ENCODE measurements at regions not wholly inside any gene's neighbourhood (a gene's known extent, or its start where the extent isn't known, plus 50 kb on each side); places are given as distances from the start of the nearest gene placed in this dataset.

DNA sequence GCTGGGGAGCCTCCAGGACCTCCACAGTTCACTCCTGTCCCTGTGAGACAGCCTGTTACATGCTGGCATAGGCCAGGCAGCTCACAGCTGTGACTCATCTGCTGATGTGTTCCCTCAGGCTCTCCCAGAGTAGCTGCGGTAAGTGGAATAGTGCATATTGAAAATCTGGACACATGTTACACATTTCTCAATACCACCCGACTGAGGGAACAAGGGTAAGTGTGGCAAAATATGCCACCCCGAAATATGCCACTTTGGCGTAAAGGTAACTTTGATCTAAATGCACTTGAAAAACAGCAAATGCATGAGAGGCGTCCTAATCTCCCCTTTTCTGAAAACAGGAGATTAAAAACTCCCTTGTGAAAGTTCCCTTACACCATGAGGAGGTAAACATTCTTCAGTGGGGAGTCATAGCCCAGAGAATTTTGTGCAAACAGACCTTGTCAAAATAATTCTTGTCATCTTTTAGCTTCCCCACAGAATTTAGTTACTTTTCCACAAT, 557.9 kb downstream of the CCDC85A start:
- TF ChIP-seq, protein P1, sequence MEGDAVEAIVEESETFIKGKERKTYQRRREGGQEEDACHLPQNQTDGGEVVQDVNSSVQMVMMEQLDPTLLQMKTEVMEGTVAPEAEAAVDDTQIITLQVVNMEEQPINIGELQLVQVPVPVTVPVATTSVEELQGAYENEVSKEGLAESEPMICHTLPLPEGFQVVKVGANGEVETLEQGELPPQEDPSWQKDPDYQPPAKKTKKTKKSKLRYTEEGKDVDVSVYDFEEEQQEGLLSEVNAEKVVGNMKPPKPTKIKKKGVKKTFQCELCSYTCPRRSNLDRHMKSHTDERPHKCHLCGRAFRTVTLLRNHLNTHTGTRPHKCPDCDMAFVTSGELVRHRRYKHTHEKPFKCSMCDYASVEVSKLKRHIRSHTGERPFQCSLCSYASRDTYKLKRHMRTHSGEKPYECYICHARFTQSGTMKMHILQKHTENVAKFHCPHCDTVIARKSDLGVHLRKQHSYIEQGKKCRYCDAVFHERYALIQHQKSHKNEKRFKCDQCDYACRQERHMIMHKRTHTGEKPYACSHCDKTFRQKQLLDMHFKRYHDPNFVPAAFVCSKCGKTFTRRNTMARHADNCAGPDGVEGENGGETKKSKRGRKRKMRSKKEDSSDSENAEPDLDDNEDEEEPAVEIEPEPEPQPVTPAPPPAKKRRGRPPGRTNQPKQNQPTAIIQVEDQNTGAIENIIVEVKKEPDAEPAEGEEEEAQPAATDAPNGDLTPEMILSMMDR (IDR thresholded peaks at IDR 0.05), result no peak

DNA sequence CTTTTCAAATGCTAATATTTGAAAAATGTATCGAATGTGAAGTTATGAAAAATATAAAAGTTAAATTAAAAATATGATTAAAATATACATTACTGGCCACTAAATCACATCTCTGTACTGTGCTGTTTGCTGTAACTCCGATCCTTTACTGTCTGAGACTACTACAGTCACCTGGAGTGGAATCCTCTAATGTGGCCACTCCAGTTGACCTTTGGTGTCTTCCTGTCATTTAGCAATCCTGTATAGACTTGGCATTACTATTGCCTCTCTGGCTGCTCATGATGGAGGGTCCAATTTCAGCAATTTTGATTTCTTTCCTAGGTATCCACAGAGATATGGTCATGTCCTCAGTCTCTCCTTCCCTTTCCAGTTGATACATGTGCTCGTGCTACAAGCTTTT, 560.0 kb downstream of the CCDC85A start:
- DNase-seq, result no peak
- Histone ChIP-seq H3K4me3 (no peak overlapping the region), H3K4me1 (no peaks in the 10 kb centered on the region), H3K27me3 (ENCODE audit: insufficient read depth in 3 of 3, low read length in 2 of 3) (no peaks in the 10 kb centered on the region), H3K9me3 (no peaks in the 10 kb centered on the region), H3K36me3 (ENCODE audit: insufficient read depth in 1 of 2, low read depth in 1 of 2) (no peaks in the 10 kb centered on the region), H3K27ac (no peak overlapping the region)
- intact Hi-C loops (cut with DNase I), result no loop called here
- TF ChIP-seq, protein P1 (IDR thresholded peaks at IDR 0.05), result no peak
- 85 to 89% (median 89%) methylated on average over 3 of the region's 3 CpGs for WGBS, 3 donors
- ATAC-seq, result no peak

More for the DNA sequence above, 557.9 kb downstream of the CCDC85A start:
- Histone ChIP-seq H3K4me3 (no peak overlapping the region), H3K27me3 (ENCODE audit: insufficient read depth in 3 of 3, low read length in 2 of 3) (no peaks in the 10 kb centered on the region), H3K4me1 (no peaks in the 10 kb centered on the region), H3K9me3 (no peaks in the 10 kb centered on the region), H3K36me3 (ENCODE audit: insufficient read depth in 1 of 2, low read depth in 1 of 2) (no peaks in the 10 kb centered on the region), H3K27ac (no peak overlapping the region)
- 55 to 64% (median 61%) methylated on average over 5 of the region's 5 CpGs for WGBS, 3 donors
- DNase-seq (peak in 1 of 2 donors; percentile 39), ATAC-seq (peak; percentile 39 to 93 (median 64))
- intact Hi-C loops (cut with DNase I), result no loop called here

DNA sequence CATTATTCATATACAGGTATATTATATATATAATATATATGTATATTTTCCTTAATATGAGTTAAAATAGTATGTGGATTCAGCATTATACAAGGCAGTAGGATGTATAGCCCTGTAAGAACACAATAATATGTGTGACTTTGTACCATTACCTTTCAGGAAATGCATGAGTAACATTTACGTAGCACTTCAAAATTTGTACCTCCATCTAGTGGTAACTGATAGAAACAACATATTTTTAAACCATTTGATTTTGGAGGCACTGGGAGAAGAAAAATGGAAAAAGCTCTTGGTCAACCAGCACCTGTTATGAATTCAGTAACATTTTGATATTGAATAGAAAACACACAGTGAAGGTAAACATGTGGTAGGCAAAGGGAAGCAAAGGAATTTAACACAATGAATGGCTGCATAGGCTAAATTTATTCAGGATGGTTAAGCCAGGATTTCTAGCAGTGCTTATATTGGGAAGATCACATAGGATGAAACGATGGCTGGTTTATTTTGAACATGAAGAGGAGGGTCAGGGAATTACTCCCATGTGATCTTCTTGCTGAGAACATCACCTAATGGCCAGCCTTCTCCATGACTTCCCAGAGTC, 565.5 kb downstream of the CCDC85A start:
- Histone ChIP-seq H3K27ac (no peak overlapping the region), H3K36me3 (ENCODE audit: insufficient read depth in 1 of 2, low read depth in 1 of 2) (no peaks in the 10 kb centered on the region), H3K27me3 (ENCODE audit: insufficient read depth in 3 of 3, low read length in 2 of 3) (no peaks in the 10 kb centered on the region), H3K9me3 (no peaks in the 10 kb centered on the region), H3K4me3 (no peak overlapping the region), H3K4me1 (no peaks in the 10 kb centered on the region)
- 22 to 43% (median 27%) methylated on average over 2 of the region's 2 CpGs for WGBS, 3 donors
- intact Hi-C loops (cut with DNase I), result loop anchor here in 1 of 2 donors (2.0 kb wide), 1 partner anchor 566 kb away; the partner anchor contains the start of gene CCDC85A
- ATAC-seq (peak in 2 of 4 donors; percentile 41 to 63), DNase-seq (no peak)
- TF ChIP-seq, protein P1 (IDR thresholded peaks at IDR 0.05), result peak; percentile 60

DNA sequence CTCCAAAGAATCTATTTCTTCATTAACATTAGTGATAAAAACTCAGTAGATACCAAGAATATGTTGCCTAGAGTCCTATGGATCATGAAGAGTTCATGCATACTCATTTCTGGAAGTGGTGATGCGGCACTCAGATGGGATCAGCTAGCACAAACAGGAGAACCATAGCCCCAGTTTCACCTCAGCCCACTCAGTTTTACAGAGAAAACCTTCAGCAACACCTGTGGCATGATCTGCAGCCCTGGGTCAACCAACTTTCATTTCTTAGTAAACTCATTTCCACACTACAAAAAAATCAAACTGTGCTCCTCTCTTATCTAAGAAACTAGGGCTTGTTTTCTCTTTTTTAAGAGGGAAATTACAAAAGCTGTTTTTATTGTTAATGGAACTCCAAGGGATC, 569.4 kb downstream of the CCDC85A start:
- ATAC-seq (no peak), DNase-seq (no peak)
- Histone ChIP-seq H3K27me3 (ENCODE audit: insufficient read depth in 3 of 3, low read length in 2 of 3) (no peaks in the 10 kb centered on the region), H3K36me3 (ENCODE audit: insufficient read depth in 1 of 2, low read depth in 1 of 2) (no peaks in the 10 kb centered on the region), H3K9me3 (no peaks in the 10 kb centered on the region), H3K27ac (no peak overlapping the region), H3K4me3 (no peak overlapping the region), H3K4me1 (no peaks in the 10 kb centered on the region)
- intact Hi-C loops (cut with DNase I), result loop anchor here in 1 of 2 donors (5.0 kb wide), 1 partner anchor 571 kb away; the partner anchor contains the start of gene CCDC85A
- 87 to 89% (median 88%) methylated on average over 1 of the region's 1 CpG for WGBS, 3 donors
- TF ChIP-seq, protein P1 (IDR thresholded peaks at IDR 0.05), result no peak
